RWPE2 (cell line): ENCODE measurements at regions not wholly inside any gene's neighbourhood (a gene's known extent, or its start where the extent isn't known, plus 50 kb on each side); places are given as distances from the start of the nearest gene placed in this dataset.

Experiments used
- ATAC-seq: fragments of 200-7000 bp; cut with Tn5 transposase; 3 replicates; pipeline ENCODE4 v1.9.1; 2021; ENCODE audit warnings: low read depth
- DNase-seq: peaks from one replicate; pipeline ENCODE4 v3.0.0-alpha.2; 2020; ENCODE audit warnings: low spot score
- H3K27ac ChIP-seq: fragments of 450-650 bp; 2 replicates; pipeline ENCODE4 v1.5.1; 2017; ENCODE audit warnings: mild to moderate bottlenecking; ENCODE audit not compliant: poor library complexity, severe bottlenecking
- H3K27me3 ChIP-seq: fragments of 250-450 bp; sonication (Bioruptor Pico); 2 replicates; pipeline ENCODE4 v1.5.1; 2021; ENCODE audit warnings: mild to moderate bottlenecking, moderate library complexity; ENCODE audit not compliant: insufficient read depth, poor library complexity, severe bottlenecking
- H3K36me3 ChIP-seq: fragments of 250-450 bp; sonication (Bioruptor Pico); 2 replicates; pipeline ENCODE4 v1.5.1; 2020; ENCODE audit warnings: low read depth, mild to moderate bottlenecking, moderate library complexity
- H3K4me1 ChIP-seq: fragments of 250-450 bp; sonication (Bioruptor Pico); 2 replicates; pipeline ENCODE4 v1.5.1; 2021; ENCODE audit warnings: mild to moderate bottlenecking, moderate library complexity; ENCODE audit not compliant: insufficient read depth, poor library complexity, severe bottlenecking
- H3K4me3 ChIP-seq: fragments of 250-450 bp; sonication (Bioruptor Pico); 2 replicates; pipeline ENCODE4 v1.5.1; 2021; ENCODE audit warnings: mild to moderate bottlenecking, moderate library complexity; ENCODE audit not compliant: severe bottlenecking
- H3K9me3 ChIP-seq: fragments of 250-450 bp; sonication (Bioruptor Pico); 2 replicates; pipeline ENCODE4 v1.5.1; 2021; ENCODE audit warnings: mild to moderate bottlenecking, moderate library complexity; ENCODE audit not compliant: severe bottlenecking
- CTCF ChIP-seq: fragments of 450-650 bp; IDR thresholded peaks from one replicate; pipeline ENCODE4 v1.5.1; 2017; ENCODE audit warnings: mild to moderate bottlenecking, moderate library complexity; ENCODE audit not compliant: poor library complexity, severe bottlenecking

GRCh38 chr20:61026731-61027130 lies 225.3 kb upstream of the CDH4 start:
- H3K9me3 ChIP-seq: no peaks in the 10 kb centered on the region
- no peaks in the 10 kb centered on the region for H3K36me3 ChIP-seq
- no peak overlapping the region for H3K27ac ChIP-seq
- no peak overlapping the region for H3K4me3 ChIP-seq
- ATAC-seq (no peak), DNase-seq (peak; percentile 62)
- no peaks in the 10 kb centered on the region for H3K4me1 ChIP-seq
- H3K27me3 ChIP-seq: peaks cover 75% of the 10 kb centered on the region
- no peak for TF ChIP-seq CTCF

GRCh38 chr20:61027218-61027617 lies 224.8 kb upstream of the CDH4 start:
- no peak overlapping the region for H3K4me3 ChIP-seq
- no peak for TF ChIP-seq CTCF
- no peak overlapping the region for H3K27ac ChIP-seq
- no peaks in the 10 kb centered on the region for H3K9me3 ChIP-seq
- no peaks in the 10 kb centered on the region for H3K4me1 ChIP-seq
- no peaks in the 10 kb centered on the region for H3K36me3 ChIP-seq
- ATAC-seq (no peak), DNase-seq (no peak)
- H3K27me3 ChIP-seq: peaks cover 70% of the 10 kb centered on the region

GRCh38 chr20:61030130-61030529 lies 221.9 kb upstream of the CDH4 start:
- no peak for DNase-seq
- Histone ChIP-seq H3K27ac (no peak overlapping the region), H3K4me1 (no peaks in the 10 kb centered on the region), H3K27me3 (peaks cover 74% of the 10 kb centered on the region), H3K9me3 (no peaks in the 10 kb centered on the region), H3K4me3 (no peak overlapping the region), H3K36me3 (no peaks in the 10 kb centered on the region)
- no peak for TF ChIP-seq CTCF
- ATAC-seq: no peak

DNA sequence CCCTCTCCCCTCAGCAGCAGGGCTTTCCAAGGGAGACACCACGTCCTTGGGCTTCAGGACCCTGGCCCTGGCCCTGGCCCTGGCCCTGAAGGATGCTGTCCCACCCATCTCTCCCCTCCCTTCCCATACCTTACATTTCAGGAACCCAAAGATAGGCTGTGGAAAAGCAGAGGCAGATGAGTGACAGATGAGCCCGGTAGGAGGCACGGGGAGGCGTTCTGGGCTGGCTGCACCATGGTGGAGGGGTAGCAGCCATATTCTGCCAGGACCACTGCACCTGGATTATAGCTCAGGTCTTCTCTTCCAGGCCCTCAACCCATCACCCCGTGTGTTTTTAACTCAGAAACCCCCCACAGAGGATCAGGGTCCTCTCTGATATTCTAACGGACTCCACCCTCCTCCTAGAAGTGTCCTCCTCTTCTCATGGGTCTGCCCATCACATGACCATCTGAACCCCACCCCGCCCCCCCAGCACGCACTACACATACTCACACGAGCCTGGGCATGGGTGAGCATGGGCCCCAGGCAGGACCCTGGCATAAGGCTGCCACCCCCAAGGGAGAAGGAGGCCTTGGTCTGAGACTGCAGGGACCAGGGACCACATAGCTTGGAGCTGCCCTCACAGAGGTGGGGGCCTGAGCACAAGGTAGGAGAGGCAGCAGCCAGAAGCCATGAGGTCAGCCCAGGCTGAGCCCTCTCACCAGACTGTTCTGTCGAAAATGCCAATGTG lies 220.8 kb upstream of the CDH4 start:
- Histone ChIP-seq H3K4me1 (no peaks in the 10 kb centered on the region), H3K27ac (no peak overlapping the region), H3K36me3 (no peaks in the 10 kb centered on the region), H3K9me3 (no peaks in the 10 kb centered on the region), H3K27me3 (peaks cover 75% of the 10 kb centered on the region), H3K4me3 (no peak overlapping the region)
- ATAC-seq: no peak
- DNase-seq: no peak
- TF ChIP-seq CTCF: no peak

DNA sequence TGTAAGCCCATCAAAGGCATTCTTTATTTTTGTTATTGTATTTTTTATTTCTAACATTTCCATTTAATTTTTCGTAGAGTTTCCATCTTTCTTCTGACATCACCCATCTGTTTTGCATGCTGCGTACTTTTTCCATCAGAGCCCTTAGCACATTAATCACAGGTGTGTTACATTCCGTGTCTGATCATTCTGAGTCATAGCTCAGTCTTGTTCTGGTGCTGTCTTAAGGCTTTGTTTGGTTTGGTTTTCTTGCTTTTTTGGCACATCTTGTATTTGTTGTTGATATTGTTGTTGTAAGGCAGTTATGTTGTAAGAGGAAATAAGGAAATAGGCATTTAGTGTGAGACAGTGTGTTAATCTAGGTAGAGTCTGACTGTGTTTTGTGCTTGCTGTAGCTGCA lies 214.6 kb upstream of the CDH4 start:
- Histone ChIP-seq H3K9me3 (no peaks in the 10 kb centered on the region), H3K27me3 (peaks cover 61% of the 10 kb centered on the region), H3K36me3 (no peaks in the 10 kb centered on the region), H3K27ac (no peak overlapping the region), H3K4me1 (peaks cover 4% of the 10 kb centered on the region), H3K4me3 (no peak overlapping the region)
- DNase-seq: no peak
- no peak for TF ChIP-seq CTCF
- ATAC-seq: peak; percentile 97
